ENCODE measurements at regions not wholly inside any gene's neighbourhood (a gene's known extent, or its start where the extent isn't known, plus 50 kb on each side); places are given as distances from the start of the nearest gene placed in this dataset.

GRCh38 chr5:72020161-72020983 is 86.9 kb upstream of the MAP1B start:
- Histone ChIP-seq H3K79me2 (ENCODE audit: insufficient read depth, low read length) (no peaks in the 10 kb centered on the region), H3F3A (ENCODE audit: insufficient read depth, low read length) (no peaks in the 10 kb centered on the region), H3K9me3 (ENCODE audit: low read length) (no peaks in the 10 kb centered on the region), H3K4me2 (ENCODE audit: low read length) (no peak overlapping the region), H3K4me3 (ENCODE audit: low read depth, low read length, poor library complexity, severe bottlenecking) (no peak overlapping the region), H4K20me1 (ENCODE audit: insufficient read depth, low read length) (no peaks in the 10 kb centered on the region), H3K27me3 (ENCODE audit: insufficient read depth, low read length) (no peaks in the 10 kb centered on the region), H3K36me3 (ENCODE audit: insufficient read depth, low read length) (no peaks in the 10 kb centered on the region), H2AFZ (ENCODE audit: low read length) (no peak overlapping the region), H3K9me2 (ENCODE audit: low read depth, low read length) (no peaks in the 10 kb centered on the region), H3K27ac (ENCODE audit: low read depth, low read length, poor library complexity, severe bottlenecking) (no peak overlapping the region), H3K4me1 (ENCODE audit: insufficient read depth, low read length, severe bottlenecking) (peaks cover under 1% of the 10 kb centered on the region), H3K9ac (ENCODE audit: low read length) (no peak overlapping the region)
- TF ChIP-seq EZH2 (IDR thresholded peaks at IDR 0.05; ENCODE audit: borderline replicate concordance, low read length), result no peak
- no peak for TF ChIP-seq CTCF (IDR thresholded peaks at IDR 0.05; ENCODE audit: low read length)

GRCh38 chr5:72021651-72022357 is 85.5 kb upstream of the MAP1B start:
- no peaks in the 10 kb centered on the region for H3K4me1 ChIP-seq (ENCODE audit: insufficient read depth, low read length, severe bottlenecking)
- no peaks in the 10 kb centered on the region for H3F3A ChIP-seq (ENCODE audit: insufficient read depth, low read length)
- H3K9me2 ChIP-seq (ENCODE audit: low read depth, low read length), result no peaks in the 10 kb centered on the region
- H3K27ac ChIP-seq (ENCODE audit: low read depth, low read length, poor library complexity, severe bottlenecking), result no peak overlapping the region
- H3K4me3 ChIP-seq (ENCODE audit: low read depth, low read length, poor library complexity, severe bottlenecking), result no peak overlapping the region
- no peaks in the 10 kb centered on the region for H4K20me1 ChIP-seq (ENCODE audit: insufficient read depth, low read length)
- H3K79me2 ChIP-seq (ENCODE audit: insufficient read depth, low read length), result no peaks in the 10 kb centered on the region
- H3K36me3 ChIP-seq (ENCODE audit: insufficient read depth, low read length), result no peaks in the 10 kb centered on the region
- H3K4me2 ChIP-seq (ENCODE audit: low read length), result no peak overlapping the region
- H2AFZ ChIP-seq (ENCODE audit: low read length), result no peak overlapping the region
- no peaks in the 10 kb centered on the region for H3K9me3 ChIP-seq (ENCODE audit: low read length)
- no peaks in the 10 kb centered on the region for H3K27me3 ChIP-seq (ENCODE audit: insufficient read depth, low read length)
- TF ChIP-seq EZH2 (IDR thresholded peaks at IDR 0.05; ENCODE audit: borderline replicate concordance, low read length), result no peak
- no peak for TF ChIP-seq CTCF (IDR thresholded peaks at IDR 0.05; ENCODE audit: low read length)
- no peak overlapping the region for H3K9ac ChIP-seq (ENCODE audit: low read length)

- no peaks in the 10 kb centered on the region for H3K4me1 ChIP-seq (ENCODE audit: insufficient read depth, low read length, severe bottlenecking)
- H3K4me2 ChIP-seq (ENCODE audit: low read length), result no peak overlapping the region
- H3K36me3 ChIP-seq (ENCODE audit: insufficient read depth, low read length), result no peaks in the 10 kb centered on the region
- no peaks in the 10 kb centered on the region for H4K20me1 ChIP-seq (ENCODE audit: insufficient read depth, low read length)
- no peak overlapping the region for H2AFZ ChIP-seq (ENCODE audit: low read length)
- H3K9me2 ChIP-seq (ENCODE audit: low read depth, low read length), result no peaks in the 10 kb centered on the region
- no peaks in the 10 kb centered on the region for H3K27me3 ChIP-seq (ENCODE audit: insufficient read depth, low read length)
- H3K79me2 ChIP-seq (ENCODE audit: insufficient read depth, low read length), result no peaks in the 10 kb centered on the region
- no peak overlapping the region for H3K27ac ChIP-seq (ENCODE audit: low read depth, low read length, poor library complexity, severe bottlenecking)
- H3K9me3 ChIP-seq (ENCODE audit: low read length), result no peaks in the 10 kb centered on the region
- no peaks in the 10 kb centered on the region for H3F3A ChIP-seq (ENCODE audit: insufficient read depth, low read length)
- H3K4me3 ChIP-seq (ENCODE audit: low read depth, low read length, poor library complexity, severe bottlenecking), result no peak overlapping the region
- H3K9ac ChIP-seq (ENCODE audit: low read length), result no peak overlapping the region
- TF ChIP-seq EZH2 (IDR thresholded peaks at IDR 0.05; ENCODE audit: borderline replicate concordance, low read length), result no peak
- TF ChIP-seq CTCF (IDR thresholded peaks at IDR 0.05; ENCODE audit: low read length), result no peak
Observed at GRCh38 chr5:72028382-72028781, 78.9 kb upstream of the MAP1B start.

Measured in OCI-LY1 (cell line).